Uterus (tissue), 3 donors: ENCODE measurements at regions not wholly inside any gene's neighbourhood (a gene's known extent, or its start where the extent isn't known, plus 50 kb on each side); places are given as distances from the start of the nearest gene placed in this dataset.

Source experiments
- DNase-seq, 2 donors: peaks; one replicate each; pipeline ENCODE4 v3.0.0-alpha.2; 2019 to 2020
- H3K27ac ChIP-seq, 2 donors: fragments of 200-600 bp; sonication (generic); 1 replicate in 1 of 2; 2 replicates in 1 of 2; pipeline ENCODE4 v1.5.1; 2016 to 2018
- H3K27me3 ChIP-seq, 2 donors: fragments of 200-600 bp; sonication (generic); one replicate each; pipeline ENCODE4 v1.5.1; 2018 to 2019; ENCODE audit warnings: control low read depth in 1 of 2
- H3K36me3 ChIP-seq, 2 donors: fragments of 200-600 bp; sonication (generic); one replicate each; pipeline ENCODE4 v1.5.1; 2019; ENCODE audit warnings: control low read depth in 1 of 2
- H3K4me1 ChIP-seq, 2 donors: fragments of 200-600 bp; sonication (generic); one replicate each; pipeline ENCODE4 v1.5.1; 2018 to 2019; ENCODE audit warnings: control low read depth in 1 of 2
- H3K4me3 ChIP-seq, 2 donors: fragments of 200-600 bp; sonication (generic); 1 replicate in 1 of 2; 2 replicates in 1 of 2; pipeline ENCODE4 v1.5.1; 2018 to 2019; ENCODE audit warnings: mild to moderate bottlenecking in 1 of 2
- H3K9me3 ChIP-seq, 2 donors: fragments of 200-600 bp; sonication (generic); one replicate each; pipeline ENCODE4 v1.5.1; 2019; ENCODE audit warnings: control low read depth in 1 of 2
- POLR2A ChIP-seq, 2 donors: fragments of 450-650 bp; IDR thresholded peaks; one replicate each; pipeline ENCODE4 v1.6.1; 2016; ENCODE audit warnings: antibody characterized with exemption in 2 of 2, mild to moderate bottlenecking in 1 of 2, moderate library complexity in 1 of 2
- intact Hi-C: fragments of 100-400 bp; cut with DNase I; formaldehyde crosslinking; loops from one replicate; pipeline ENCODE4 v1.15.1; 2023; ENCODE audit warnings: low total_unique reads
- TF ChIP-seq, protein P1 (sequence below), 4 experiments: fragments of 200-600 bp in 2 of 4; fragments of 450-650 bp in 2 of 4; sonication (generic) in 2 of 4; IDR thresholded peaks; one replicate each; pipeline ENCODE4 v1.5.1; 2016 to 2019; ENCODE audit warnings: antibody characterized with exemption in 4 of 4, mild to moderate bottlenecking in 2 of 4, moderate library complexity in 1 of 4
- donor health status: DM: yes; HTN: yes; CAD: no.

DNA sequence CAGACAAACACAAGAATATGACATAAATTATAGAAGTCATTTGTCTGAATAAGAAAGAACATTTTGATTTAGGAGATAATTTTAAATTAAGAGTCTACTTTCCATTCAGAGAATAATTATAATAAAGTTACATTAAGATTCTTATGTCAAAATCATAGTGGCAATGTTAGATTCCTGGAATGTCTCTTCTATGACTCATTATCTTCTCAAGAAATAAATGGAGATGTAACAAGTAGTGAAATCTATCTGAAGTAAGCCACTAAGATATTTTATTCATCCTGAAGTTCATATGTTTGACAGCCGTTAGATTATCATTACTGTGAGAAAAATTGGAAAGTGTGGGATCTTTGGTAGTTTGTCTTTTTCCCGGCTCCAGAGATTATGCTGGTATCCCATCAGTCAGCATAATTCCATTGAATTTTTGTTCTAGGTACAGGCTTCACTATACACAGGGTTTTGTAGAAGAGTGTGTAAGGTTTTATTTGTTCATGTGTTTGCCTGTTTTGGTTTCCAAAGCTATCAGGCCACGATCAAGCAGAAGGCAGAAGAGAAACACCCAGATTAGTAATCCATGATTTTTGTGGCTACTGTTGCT lies 1246.6 kb upstream of the LRRTM1 start:
- intact Hi-C loops: no loop called here
- H3K4me1 ChIP-seq: no peaks in the 10 kb centered on the region

DNA sequence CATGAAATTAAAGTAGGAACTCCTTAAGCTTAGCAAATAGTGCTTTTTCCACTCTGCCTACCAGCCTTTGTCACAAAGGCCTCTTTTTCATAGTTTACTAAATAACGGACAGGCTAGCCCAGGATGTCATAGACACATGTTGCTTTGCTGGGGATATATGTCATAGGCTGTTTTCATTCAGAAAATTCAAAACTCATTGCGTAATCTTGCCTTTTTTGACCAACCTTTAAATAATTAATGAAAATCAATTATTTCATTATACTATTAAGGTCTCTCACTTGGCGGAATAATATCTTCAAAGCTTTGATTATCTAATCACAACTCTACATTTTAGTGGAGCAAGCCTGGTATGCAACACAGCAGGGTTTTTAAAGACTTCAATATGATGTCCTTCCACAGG lies 1245.7 kb upstream of the LRRTM1 start:
- no peaks in the 10 kb centered on the region for H3K4me1 ChIP-seq
- intact Hi-C loops: no loop called here
- H3K36me3 ChIP-seq: no peaks in the 10 kb centered on the region
- no peak overlapping the region for H3K27ac ChIP-seq
- H3K9me3 ChIP-seq: no peaks in the 10 kb centered on the region
- DNase-seq: no peak
- no peak overlapping the region for H3K4me3 ChIP-seq
- no peak for TF ChIP-seq POLR2A (IDR thresholded peaks at IDR 0.05)
- TF ChIP-seq, protein P1, sequence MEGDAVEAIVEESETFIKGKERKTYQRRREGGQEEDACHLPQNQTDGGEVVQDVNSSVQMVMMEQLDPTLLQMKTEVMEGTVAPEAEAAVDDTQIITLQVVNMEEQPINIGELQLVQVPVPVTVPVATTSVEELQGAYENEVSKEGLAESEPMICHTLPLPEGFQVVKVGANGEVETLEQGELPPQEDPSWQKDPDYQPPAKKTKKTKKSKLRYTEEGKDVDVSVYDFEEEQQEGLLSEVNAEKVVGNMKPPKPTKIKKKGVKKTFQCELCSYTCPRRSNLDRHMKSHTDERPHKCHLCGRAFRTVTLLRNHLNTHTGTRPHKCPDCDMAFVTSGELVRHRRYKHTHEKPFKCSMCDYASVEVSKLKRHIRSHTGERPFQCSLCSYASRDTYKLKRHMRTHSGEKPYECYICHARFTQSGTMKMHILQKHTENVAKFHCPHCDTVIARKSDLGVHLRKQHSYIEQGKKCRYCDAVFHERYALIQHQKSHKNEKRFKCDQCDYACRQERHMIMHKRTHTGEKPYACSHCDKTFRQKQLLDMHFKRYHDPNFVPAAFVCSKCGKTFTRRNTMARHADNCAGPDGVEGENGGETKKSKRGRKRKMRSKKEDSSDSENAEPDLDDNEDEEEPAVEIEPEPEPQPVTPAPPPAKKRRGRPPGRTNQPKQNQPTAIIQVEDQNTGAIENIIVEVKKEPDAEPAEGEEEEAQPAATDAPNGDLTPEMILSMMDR (IDR thresholded peaks at IDR 0.05): no peak
- no peaks in the 10 kb centered on the region for H3K27me3 ChIP-seq

More for the DNA sequence above, 1246.6 kb upstream of the LRRTM1 start:
- Histone ChIP-seq H3K27ac (no peak overlapping the region), H3K36me3 (no peaks in the 10 kb centered on the region), H3K27me3 (no peaks in the 10 kb centered on the region), H3K9me3 (no peaks in the 10 kb centered on the region), H3K4me3 (no peak overlapping the region)
- no peak for TF ChIP-seq POLR2A (IDR thresholded peaks at IDR 0.05)
- TF ChIP-seq, protein P1 (IDR thresholded peaks at IDR 0.05): no peak
- no peak for DNase-seq

DNA sequence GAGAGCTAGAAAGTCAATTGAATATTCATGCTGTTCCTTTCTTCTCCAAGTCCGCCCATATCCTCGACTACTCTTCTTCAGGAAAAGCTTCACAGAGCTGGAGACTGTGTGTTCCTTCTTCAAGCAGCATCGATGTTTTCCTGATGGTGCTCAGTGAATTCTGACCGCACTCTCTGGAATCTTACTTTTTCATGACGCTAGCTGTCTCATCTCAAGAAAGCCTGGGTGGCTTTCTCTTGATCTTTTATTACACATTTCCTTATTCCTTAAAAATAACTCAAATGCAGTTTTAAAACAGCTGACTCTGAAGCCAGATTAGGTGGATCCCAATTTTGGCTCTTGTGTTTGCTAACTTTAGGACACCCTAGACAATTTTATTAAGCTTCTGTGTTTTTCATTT lies 1245.1 kb upstream of the LRRTM1 start:
- intact Hi-C loops: no loop called here

GRCh38 chr2:81545626-81546025 lies 1241.1 kb upstream of the LRRTM1 start:
- intact Hi-C loops: no loop called here
- Histone ChIP-seq H3K4me3 (no peak overlapping the region), H3K36me3 (no peaks in the 10 kb centered on the region), H3K27me3 (no peaks in the 10 kb centered on the region), H3K4me1 (no peaks in the 10 kb centered on the region), H3K9me3 (no peaks in the 10 kb centered on the region), H3K27ac (no peak overlapping the region)
- TF ChIP-seq, protein P1 (IDR thresholded peaks at IDR 0.05): no peak
- no peak for TF ChIP-seq POLR2A (IDR thresholded peaks at IDR 0.05)
- DNase-seq: no peak

More for the DNA sequence above, 1245.1 kb upstream of the LRRTM1 start:
- no peaks in the 10 kb centered on the region for H3K4me1 ChIP-seq
- H3K36me3 ChIP-seq: no peaks in the 10 kb centered on the region
- H3K27me3 ChIP-seq: no peaks in the 10 kb centered on the region
- no peak overlapping the region for H3K4me3 ChIP-seq
- no peaks in the 10 kb centered on the region for H3K9me3 ChIP-seq
- H3K27ac ChIP-seq: no peak overlapping the region
- DNase-seq: no peak
- TF ChIP-seq POLR2A (IDR thresholded peaks at IDR 0.05): no peak
- TF ChIP-seq, protein P1 (IDR thresholded peaks at IDR 0.05): no peak

- TF ChIP-seq POLR2A (IDR thresholded peaks at IDR 0.05): no peak
- TF ChIP-seq, protein P1 (IDR thresholded peaks at IDR 0.05): no peak
- DNase-seq: no peak
- Histone ChIP-seq H3K9me3 (no peaks in the 10 kb centered on the region), H3K4me1 (no peaks in the 10 kb centered on the region), H3K27me3 (no peaks in the 10 kb centered on the region), H3K36me3 (no peaks in the 10 kb centered on the region), H3K4me3 (no peak overlapping the region), H3K27ac (no peak overlapping the region)
- intact Hi-C loops: no loop called here
Observed at GRCh38 chr2:81542119-81542518, 1237.6 kb upstream of the LRRTM1 start.
